GM18508 (cell line): ENCODE measurements at regions not wholly inside any gene's neighbourhood (a gene's known extent, or its start where the extent isn't known, plus 50 kb on each side); places are given as distances from the start of the nearest gene placed in this dataset.
"Not testable (repeated sequence)": the region's sequence is repeated elsewhere in the genome, so short reads cannot be mapped to it uniquely, and the experiment has no call there.

Experiments used
- ATAC-seq: cut with Tn5 transposase; IDR thresholded peaks from one replicate; pipeline ENCODE4 v1.9.1; 2021; ENCODE audit warnings: moderate number of reproducible peaks; ENCODE audit not compliant: insufficient read depth, unreplicated experiment

DNA sequence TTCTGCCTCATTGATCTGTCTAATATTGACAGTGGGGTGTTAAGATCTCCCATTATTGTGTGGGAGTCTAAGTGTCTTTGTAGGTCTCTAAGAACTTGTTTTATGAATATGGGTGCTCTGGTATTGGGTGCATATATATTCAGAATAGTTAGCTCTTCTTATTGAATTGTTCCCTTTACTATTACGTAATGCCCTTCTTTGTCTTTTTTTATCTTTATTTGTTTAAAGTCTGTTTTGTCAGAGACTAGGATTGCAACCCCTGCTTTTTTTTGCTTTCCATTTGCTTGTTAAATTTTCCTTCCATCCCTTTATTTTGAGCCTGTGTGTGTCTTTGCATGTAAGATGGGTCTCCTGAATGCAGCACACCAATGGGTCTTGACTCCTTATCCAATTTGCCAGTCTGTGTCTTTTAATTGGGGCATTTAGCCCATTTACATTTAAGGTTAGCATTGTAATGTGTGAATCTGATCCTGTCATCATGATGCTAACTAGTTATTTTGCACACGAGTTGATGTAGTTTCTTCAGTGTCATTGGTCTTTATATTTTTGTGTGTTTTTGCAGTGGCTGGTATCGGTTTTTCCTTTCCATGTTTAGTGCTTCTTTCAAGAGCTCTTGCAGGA, 1126.0 kb upstream of the TMEM132C start:
- not testable (repeated sequence) for ATAC-seq

DNA sequence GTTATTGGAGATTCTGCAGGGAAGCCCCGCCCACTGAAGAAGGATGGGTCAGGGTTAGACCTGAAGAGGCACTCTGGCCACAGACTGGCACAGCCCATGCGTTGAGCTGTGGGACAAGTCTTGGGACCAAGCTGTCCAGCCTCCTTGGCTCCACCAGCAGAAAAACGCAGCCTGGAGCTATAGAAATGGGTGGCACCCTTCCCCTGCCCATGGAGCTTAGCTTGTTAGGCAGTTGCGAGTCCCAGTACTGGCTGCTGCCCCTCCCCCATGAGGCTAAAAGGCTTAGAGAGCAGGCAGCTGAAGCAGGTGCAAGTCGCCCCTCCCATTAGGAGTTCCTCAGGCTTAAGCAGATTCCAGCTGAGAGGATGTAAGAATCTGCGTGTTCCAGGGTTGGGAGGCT, 1124.0 kb upstream of the TMEM132C start:
- ATAC-seq, result no peak

DNA sequence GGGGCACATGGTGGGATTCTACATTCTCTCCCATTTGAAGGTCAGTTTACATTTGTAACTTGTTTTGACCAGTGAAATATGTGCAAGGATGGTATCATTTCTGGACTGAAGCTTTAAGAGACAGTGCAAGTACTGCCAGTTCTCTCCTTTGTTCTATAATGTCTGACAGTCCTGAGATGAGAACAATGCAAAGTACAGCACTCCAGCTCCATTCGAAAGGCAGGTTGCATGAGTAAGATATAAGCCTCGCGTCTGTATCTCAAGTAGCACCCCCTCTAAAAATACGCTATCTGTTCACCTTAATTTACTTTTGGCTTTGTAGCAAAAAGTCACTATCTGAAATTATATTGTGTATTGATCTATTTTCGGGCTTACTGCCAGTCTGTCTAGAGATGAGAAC, 1122.2 kb upstream of the TMEM132C start:
- ATAC-seq, result no peak

DNA sequence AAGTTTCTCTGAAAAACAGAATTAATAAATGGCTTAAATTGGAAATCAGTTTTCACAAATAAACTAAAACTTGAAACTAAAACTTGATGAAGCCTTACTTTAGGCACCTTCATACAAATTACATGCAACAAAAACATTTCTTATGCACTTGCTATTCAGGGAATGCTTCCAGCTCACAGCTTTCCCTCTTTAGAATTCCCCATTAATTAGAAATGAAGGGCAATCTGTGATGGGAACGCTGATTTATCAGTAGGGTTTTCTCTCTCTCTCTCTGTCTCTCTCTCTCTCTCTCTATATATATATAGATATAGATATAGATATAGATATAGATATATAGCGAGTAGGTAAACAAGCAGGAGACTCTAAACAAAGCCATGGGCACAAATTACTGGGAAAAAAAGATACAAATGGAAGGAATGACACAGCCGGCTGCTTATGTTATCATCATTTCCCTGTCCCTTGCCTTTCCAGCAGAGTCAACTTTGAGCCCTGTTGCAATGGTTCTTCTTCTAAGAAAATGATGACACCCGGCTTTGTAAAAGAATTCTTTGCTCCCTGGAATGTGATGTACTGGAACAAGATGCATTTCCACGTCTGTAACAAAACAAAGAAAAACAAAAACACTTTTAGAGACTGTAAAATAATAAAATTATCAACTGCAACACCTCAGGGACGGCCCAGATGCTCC, 1121.6 kb upstream of the TMEM132C start:
- ATAC-seq, result no peak

DNA sequence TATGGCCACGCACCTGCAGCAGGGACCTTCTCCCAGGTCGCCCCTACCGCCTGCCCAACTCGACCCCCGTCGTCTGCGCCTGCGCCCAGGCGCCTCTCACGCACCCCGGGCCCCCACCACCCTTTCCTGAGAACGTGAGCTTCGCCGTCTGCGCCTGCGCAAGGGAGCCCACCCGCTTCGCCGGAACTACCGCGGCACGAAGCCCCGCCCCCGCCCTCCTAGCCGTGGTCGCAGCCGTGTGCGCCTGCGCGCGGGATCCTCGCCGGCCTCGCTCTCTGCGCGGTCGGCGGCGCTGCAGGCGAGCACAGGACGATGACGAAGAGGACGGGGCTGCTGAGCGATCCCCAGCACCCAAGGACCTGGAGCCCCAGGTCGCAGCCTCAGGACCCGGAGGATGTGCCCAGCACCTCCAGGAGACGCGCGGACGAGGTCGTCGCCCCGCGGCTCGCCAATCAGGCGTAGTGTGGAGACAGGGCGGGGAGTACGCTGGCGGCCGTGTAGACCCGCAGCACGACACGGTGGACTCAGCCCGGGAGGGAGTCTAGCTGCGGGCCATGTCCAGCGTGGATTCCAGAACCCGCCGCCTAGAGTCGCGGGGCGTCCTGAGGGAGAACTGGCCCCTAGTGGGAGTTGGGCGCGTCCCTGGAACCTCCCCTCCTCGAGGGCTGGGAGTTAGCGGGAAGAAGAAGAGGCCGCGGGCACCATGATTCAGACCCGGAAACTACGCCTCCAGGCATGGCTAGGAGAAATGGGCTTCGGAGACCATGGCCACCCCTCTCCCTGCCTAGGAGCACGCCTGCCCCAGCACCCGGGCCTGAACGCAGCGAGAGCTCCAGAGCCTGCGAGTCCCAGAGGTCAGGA, 1120.8 kb upstream of the TMEM132C start:
- ATAC-seq, result no peak

DNA sequence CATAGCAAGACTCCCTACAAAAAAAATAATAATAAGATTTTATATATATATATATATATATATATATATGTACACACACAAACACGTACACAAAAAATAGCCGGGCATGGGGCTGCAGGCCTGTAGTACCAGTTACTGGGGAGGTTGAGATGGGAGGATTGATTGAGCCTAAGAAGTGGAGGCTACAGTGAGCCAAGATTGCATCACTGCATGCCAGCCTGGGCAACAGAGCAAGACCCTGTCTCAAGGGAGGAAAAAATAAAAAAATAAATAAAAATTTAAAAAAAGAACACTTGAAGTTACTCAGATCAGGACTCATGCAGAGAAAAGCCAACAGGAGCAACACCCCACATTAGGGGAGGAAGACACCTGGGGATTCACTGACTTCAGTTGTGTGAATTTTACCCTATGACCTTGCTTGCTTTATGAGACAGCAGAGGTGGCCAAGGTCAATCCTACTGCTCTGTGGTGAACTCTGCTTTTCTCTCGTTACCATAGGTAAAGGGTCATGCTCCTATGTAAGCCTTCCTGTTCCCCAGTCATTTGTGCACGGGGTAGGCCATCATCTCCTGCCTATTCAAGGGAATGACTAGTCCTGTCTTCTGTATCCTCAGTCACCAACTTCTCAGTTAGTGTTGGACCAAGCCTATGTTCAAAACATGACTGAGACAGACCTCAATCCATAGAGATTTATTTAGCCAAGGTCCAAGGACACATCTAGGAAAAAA, 1119.8 kb upstream of the TMEM132C start:
- no peak for ATAC-seq

DNA sequence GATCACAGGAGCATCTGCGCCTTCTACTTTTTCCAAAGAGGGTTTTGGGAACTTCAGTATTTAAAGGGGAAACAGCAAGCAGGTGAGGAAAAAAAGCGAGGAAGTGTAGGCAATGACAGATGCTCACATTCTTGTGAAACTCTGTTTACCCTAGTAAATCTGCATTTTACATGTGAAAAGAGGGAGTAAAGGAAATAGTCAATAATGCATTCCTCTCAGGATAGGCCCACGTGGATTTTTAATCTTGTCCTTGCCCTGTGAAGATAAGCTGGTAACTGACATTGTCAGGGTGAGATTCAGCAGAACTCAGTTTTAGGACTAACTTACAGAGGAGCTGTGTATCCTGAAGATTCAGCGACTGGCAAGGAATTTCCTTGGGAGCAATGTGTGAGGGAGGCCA, 1119.2 kb upstream of the TMEM132C start:
- no peak for ATAC-seq

DNA sequence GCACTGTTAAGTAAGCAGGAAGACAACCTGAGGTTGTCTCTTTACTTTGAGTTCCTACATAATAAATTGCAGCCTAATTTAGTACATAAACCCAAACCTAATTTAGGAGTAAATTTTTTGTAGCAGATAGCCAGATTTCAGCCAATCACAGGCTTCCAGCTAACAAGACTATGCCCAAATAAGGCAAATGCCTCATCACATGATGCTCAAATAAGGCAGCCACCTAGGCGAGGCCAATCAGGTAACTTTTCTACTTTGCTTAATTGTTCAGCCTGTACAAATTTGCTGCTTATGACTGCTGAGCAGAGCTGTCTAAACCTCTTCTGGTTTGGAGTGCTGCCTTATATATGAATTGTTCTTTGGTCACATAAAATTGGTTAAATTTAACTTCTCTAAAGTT, 1118.7 kb upstream of the TMEM132C start:
- no peak for ATAC-seq

DNA sequence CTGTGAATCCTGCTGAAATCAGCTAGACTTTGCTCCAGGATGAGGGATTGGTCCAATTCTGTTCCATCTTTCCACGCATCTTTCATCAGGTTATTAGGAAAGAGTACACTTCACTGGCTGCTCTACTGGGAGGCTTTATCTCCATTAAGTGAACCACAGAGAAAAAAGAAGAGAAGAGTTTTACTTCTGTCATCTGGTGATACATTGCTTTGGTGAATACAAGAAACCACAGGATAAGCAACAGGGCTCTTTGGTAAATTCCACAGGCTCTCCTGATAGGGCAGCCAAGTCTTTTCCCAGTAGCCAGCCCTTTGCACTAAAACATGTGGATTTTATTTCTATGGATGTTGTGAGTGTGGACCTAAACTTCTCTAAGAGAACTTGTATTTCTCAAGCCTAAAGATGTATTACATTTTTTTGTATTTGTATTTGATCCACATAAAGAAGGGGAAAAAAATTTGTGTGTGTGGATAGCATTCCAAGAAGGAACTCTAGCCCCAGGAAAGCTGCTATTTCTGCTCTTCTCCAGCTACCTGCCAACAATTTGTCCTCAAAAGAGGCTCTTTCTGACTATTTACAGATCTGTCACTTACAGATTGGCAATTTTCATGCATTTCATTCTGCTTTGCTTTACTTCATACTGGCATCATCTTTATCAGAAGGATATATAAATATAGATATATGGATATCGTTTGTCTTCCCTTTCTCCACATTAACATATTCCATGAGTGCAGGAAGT, 1117.6 kb upstream of the TMEM132C start:
- ATAC-seq, result no peak

DNA sequence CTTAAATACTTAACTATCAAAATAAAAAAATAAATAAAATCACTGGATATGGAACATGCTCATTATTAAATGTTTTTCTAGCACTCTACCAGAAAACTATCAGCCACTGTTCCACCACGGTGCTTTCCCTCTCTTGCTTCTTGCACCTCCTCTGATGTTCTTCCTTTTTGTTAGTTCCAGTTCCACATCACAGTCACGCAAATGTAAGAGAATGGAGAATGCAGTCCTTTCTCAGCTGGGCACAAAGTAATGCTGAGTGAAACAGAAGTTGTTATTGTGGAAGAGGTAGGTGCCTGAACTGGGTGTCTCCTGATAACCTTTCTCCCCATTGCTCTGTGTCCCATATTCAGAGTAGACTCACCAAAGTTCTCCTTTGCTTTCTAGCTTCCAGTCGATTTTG, 1116.9 kb upstream of the TMEM132C start:
- ATAC-seq, result no peak

DNA sequence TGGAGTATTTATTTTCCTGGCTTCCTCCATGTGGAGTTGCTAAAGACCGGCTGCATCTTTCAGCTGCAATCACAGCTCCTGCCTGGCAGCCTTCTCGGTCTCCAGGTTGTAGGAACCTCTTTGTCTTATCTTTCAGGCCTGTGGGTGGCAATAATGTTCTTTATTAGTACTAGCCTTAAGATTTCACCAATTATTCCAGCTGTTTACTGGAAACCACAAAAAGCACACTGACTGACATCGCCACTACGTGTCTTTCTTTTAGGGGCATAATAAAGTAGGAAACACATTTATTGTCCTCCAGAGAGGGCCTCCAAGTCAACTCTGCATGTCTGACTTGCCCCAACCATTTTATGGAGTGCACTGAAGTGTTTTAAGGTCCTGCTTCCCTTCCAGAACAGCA, 1116.5 kb upstream of the TMEM132C start:
- no peak for ATAC-seq

DNA sequence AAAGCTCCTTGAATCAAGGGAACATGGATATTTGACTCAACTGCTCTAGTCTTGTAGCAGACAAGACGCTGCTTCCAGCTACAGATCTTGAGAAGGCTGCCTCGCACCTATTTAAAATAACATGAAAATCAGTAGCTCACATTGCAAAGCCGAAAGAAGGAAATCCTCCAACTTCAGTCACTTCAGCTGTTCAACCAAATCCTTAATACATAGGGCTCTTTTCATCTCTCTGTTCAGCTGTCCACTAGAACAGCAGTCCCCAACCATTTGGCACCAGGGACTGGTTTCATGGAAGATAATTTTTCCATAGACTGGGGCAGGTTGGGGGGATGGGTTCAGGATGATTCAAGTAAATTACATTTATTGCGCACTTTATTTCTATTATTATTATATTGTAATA, 1116.0 kb upstream of the TMEM132C start:
- ATAC-seq, result no peak

DNA sequence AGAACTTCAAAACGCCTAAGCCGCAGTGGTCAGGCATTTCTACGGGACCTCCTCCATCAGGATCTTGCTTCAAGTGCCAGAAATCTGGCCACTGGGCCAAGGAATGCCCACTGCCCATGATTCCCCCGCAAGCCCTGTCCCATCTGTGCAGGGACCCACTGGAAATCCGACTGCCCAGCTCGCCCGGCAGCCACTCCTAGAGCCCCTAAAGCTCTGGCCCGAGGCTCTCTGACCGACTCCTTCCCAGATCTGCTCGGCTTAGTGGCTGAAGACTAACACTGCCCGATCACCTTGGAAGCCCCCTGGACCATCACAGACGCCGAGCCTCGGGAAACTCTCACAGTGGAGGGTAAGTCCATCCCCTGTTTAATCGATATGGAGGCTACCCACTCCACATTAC, 1113.0 kb upstream of the TMEM132C start:
- no peak for ATAC-seq

DNA sequence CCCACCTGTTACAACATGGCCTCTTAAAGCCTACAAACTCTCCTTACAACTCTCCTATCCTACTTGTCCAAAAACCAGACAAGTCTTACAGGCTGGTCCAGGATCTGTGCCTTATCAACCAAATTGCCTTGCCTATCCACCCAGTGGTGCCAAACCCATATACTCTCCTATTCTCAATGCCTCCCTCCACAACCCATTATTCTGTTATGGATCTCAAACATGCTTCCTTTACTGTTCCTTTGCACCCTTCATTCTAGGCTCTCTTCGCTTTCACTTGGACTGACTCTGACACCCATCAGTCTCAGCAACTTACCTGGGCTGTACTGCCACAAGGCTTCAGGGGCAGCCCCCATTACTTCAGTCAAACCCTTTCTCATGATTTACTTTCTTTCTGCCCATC, 1112.1 kb upstream of the TMEM132C start:
- not testable (repeated sequence) for ATAC-seq

DNA sequence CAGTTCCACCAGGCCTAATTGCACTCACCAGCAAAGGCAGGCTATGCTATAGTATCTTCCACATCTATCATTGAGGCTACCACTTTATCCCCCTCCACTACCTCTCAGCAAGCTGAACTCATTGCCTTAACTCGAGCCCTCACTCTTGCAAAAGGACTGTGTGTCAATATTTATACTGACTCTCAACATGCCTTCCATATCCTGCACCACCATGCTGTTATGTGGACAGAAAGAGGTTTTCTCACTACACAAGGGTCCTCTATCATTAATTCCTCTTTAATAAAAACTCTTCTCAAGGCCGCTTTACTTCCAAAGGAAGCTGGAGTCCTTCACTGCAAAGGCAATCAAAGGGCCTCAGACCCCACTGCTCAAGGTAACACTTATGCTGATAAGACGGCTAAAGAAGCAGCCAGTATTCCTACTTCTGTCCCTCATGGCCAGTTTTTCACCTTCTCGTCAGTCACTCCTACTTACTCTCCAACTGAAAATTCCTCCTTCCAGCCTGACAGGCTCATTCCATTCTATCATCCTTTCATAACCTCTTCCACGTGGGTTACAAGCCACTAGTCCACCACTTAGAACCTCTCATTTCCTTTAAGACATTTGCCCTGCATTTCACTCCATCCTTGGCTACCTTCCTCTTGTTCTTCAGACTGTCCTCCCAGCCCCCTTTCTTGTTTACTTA, 1110.9 kb upstream of the TMEM132C start:
- ATAC-seq, result not testable (repeated sequence)

DNA sequence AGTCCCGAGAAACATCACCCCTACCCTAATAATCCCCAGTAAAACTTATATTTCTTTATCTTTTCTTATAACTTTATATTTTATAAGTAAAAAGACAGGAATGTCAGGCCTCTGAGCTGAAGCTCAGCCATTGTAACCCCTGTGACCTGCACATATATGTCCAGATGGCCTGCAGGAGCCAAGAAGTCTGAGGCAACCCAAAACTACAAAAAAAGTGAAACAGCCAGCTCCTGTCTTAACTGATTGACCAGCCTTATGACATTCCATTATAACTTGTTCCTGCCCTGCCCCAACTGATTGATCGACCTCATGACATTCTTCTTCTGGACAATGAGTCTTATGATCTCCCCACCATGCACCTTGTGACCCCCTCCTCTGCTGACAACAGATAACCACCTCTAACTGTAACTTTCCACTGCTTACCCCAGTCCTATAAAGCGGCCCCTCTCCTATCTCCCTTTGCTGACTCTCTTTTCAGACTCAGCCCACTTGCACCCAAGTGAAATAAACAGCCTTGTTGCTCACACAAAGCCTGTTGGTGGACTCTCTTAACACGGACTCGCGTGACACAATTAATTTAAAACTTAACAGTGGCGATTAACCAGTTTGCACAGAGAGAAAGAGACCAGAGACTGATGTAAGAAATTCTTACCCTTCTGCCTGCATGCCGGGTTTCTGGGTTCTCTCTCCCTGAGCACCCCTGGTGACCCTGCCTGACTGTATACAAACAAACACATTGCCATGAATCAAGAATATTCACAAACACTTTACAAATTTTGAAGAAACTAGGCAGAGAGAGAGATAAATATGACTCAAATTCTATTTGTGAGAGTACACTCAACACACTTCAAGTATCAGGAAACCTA, 1109.2 kb upstream of the TMEM132C start:
- not testable (repeated sequence) for ATAC-seq

DNA sequence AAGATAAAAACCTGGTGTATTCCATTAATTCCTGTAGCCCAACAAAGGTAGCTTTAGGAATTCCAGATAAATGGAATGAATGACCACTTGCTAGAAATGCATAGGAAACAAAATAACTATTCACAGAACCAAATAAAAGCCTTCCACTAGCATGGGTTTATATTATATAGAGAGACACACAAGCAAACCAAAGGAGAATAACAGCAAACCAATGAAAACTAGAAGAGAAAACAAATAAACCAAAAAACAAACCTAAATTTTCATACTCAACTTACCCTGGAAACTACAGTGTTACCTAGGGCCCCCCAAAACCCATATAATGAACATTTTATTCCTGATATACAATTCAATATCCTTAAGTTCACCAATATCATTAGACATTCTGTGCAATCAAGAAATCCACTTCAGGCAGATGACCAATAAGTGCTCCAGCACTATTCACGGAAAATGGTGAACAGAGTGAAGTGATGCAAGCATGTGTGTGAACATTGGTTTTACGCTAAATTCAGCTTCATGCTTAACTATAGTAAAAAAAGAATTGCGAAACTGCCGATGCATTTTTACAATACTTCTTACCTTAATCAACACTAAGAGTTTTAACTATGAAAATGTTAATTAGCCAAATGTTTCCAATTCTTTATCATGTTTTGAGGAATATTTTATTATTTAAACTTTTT, 1108.4 kb upstream of the TMEM132C start:
- ATAC-seq, result no peak

DNA sequence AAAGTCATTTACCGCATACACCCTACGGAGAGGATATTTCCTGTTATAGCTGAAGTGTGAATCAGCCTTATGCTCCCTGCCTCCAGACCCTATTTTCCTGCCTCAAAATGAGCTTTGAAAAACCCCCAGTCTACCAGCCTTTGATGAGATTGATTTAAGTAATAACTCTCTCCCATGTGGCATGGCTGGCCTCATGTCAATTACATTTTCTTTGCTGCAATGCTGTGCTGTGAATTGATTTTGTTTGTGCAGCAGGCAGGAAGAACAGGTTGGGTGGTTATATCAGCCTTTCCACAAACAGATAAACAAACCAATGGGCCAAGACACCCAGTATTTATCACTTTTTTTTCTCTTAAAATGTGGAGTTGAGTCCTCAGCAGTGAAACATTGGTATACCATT, 1105.5 kb upstream of the TMEM132C start:
- ATAC-seq, result no peak
